Tibial nerve (tissue), 3 donors: ENCODE measurements at regions not wholly inside any gene's neighbourhood (a gene's known extent, or its start where the extent isn't known, plus 50 kb on each side); places are given as distances from the start of the nearest gene placed in this dataset.

Experiments used
- POLR2A ChIP-seq, 2 donors: fragments of 450-650 bp; IDR thresholded peaks; one replicate each; pipeline ENCODE4 v1.6.1; 2017; ENCODE audit warnings: antibody characterized with exemption in 2 of 2, mild to moderate bottlenecking in 2 of 2, moderate library complexity in 2 of 2
- TF ChIP-seq, protein P1 (sequence below), 5 experiments: fragments of 200-600 bp in 3 of 5; fragments of 450-650 bp in 2 of 5; sonication (generic) in 3 of 5; IDR thresholded peaks; one replicate each; pipeline ENCODE4 v1.5.1; 2016 to 2019; ENCODE audit warnings: antibody characterized with exemption in 5 of 5, mild to moderate bottlenecking in 3 of 5, moderate library complexity in 2 of 5

DNA sequence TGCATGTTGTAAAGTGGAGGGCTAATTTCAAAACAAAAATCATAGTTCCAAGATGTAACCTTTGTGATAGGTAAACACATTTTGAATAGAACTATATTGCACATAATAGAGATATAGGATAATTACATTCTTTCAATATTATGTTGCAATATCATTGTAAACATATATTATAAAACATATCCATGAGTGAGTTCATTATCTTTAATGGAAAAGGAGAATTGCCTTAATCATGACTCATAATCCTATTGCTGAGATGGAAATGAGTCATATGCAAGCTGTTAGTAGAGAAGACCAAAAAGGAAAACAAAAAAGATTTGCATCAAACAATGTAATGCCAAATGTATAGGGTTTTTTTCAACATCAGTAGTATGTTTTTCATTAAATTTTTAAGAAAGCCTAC is 73.7 kb upstream of the WDR44 start:
- TF ChIP-seq, protein P1, sequence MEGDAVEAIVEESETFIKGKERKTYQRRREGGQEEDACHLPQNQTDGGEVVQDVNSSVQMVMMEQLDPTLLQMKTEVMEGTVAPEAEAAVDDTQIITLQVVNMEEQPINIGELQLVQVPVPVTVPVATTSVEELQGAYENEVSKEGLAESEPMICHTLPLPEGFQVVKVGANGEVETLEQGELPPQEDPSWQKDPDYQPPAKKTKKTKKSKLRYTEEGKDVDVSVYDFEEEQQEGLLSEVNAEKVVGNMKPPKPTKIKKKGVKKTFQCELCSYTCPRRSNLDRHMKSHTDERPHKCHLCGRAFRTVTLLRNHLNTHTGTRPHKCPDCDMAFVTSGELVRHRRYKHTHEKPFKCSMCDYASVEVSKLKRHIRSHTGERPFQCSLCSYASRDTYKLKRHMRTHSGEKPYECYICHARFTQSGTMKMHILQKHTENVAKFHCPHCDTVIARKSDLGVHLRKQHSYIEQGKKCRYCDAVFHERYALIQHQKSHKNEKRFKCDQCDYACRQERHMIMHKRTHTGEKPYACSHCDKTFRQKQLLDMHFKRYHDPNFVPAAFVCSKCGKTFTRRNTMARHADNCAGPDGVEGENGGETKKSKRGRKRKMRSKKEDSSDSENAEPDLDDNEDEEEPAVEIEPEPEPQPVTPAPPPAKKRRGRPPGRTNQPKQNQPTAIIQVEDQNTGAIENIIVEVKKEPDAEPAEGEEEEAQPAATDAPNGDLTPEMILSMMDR (IDR thresholded peaks at IDR 0.05) = no peak
- TF ChIP-seq POLR2A (IDR thresholded peaks at IDR 0.05) = no peak
